Activated CD8-positive, alpha-beta T cell treated with anti-CD3 and anti-CD28 coated beads for 36 hours (primary cell): ENCODE measurements at regions not wholly inside any gene's neighbourhood (a gene's known extent, or its start where the extent isn't known, plus 50 kb on each side); places are given as distances from the start of the nearest gene placed in this dataset.

Experiments used
- ATAC-seq: fragments of 200-7000 bp; cut with Tn5 transposase; one replicate; pipeline ENCODE4 v1.10.0; 2021; ENCODE audit warnings: mild to moderate bottlenecking, moderate library complexity
- CTCF ChIA-PET: fragments of 350-600 bp; sonication (Branson Sonifier 250); formaldehyde crosslinking; loops from one replicate; lab custom pipeline; 2021; ENCODE audit warnings: antibody characterized with exemption; lab: Charles Lee
- POLR2A ChIA-PET: fragments of 350-600 bp; sonication (Branson Sonifier 250); formaldehyde crosslinking; loops from one replicate; lab custom pipeline; 2021; ENCODE audit warnings: antibody characterized with exemption; lab: Charles Lee
- DNase-seq: peaks from one replicate; pipeline ENCODE4 v3.0.0-alpha.2; 2020
- H3K27ac Mint-ChIP-seq: one replicate; pipeline ENCODE4 v1.8.0; 2021; ENCODE audit warnings: mild to moderate bottlenecking, mixed read lengths
- H3K27me3 Mint-ChIP-seq: one replicate; pipeline ENCODE4 v1.8.0; 2021; ENCODE audit warnings: mixed read lengths
- H3K36me3 Mint-ChIP-seq: one replicate; pipeline ENCODE4 v1.8.0; 2021; ENCODE audit warnings: low read depth, mixed read lengths
- H3K4me1 Mint-ChIP-seq: one replicate; pipeline ENCODE4 v1.8.0; 2021; ENCODE audit warnings: low read depth, mixed read lengths
- H3K4me3 Mint-ChIP-seq: one replicate; pipeline ENCODE4 v1.8.0; 2021; ENCODE audit warnings: mild to moderate bottlenecking, moderate library complexity, mixed read lengths
- H3K9me3 Mint-ChIP-seq: one replicate; pipeline ENCODE4 v1.8.0; 2021; ENCODE audit warnings: mixed read lengths
- CTCF ChIP-seq: fragments of 200-600 bp; IDR thresholded peaks from one replicate; pipeline ENCODE4 v1.8.0; 2022; ENCODE audit warnings: antibody characterized with exemption, mild to moderate bottlenecking
- intact Hi-C: fragments of 100-400 bp; cut with micrococcal nuclease; formaldehyde crosslinking; loops from one replicate; pipeline ENCODE4 v1.10.0; 2022

GRCh38 chr18:78425019-78425412 is 554.6 kb upstream of the SALL3 start:
- Mint-ChIP-seq H3K4me3 (no peak overlapping the region), H3K36me3 (no peaks in the 10 kb centered on the region), H3K27ac (no peak overlapping the region), H3K9me3 (no peaks in the 10 kb centered on the region), H3K4me1 (no peaks in the 10 kb centered on the region), H3K27me3 (peaks cover 2% of the 10 kb centered on the region)
- ATAC-seq (no peak), DNase-seq (no peak)
- intact Hi-C loops: no loop called here
- CTCF ChIA-PET: no interaction called here
- TF ChIP-seq CTCF: no peak
- POLR2A ChIA-PET: no interaction called here

GRCh38 chr18:78427081-78427480 is 552.5 kb upstream of the SALL3 start:
- CTCF ChIA-PET: no interaction called here
- no peaks in the 10 kb centered on the region for H3K36me3 Mint-ChIP-seq
- no peak for ATAC-seq
- H3K27ac Mint-ChIP-seq: no peak overlapping the region
- no peak for TF ChIP-seq CTCF
- no peak for DNase-seq
- H3K9me3 Mint-ChIP-seq: no peaks in the 10 kb centered on the region
- POLR2A ChIA-PET: no interaction called here
- H3K4me3 Mint-ChIP-seq: no peak overlapping the region
- no peaks in the 10 kb centered on the region for H3K4me1 Mint-ChIP-seq
- intact Hi-C loops: no loop called here
- no peaks in the 10 kb centered on the region for H3K27me3 Mint-ChIP-seq

- no peaks in the 10 kb centered on the region for H3K9me3 Mint-ChIP-seq
- DNase-seq: no peak
- H3K27ac Mint-ChIP-seq: no peak overlapping the region
- no peak overlapping the region for H3K4me3 Mint-ChIP-seq
- H3K4me1 Mint-ChIP-seq: no peaks in the 10 kb centered on the region
- intact Hi-C loops: no loop called here
- ATAC-seq: no peak
- TF ChIP-seq CTCF: no peak
- ChIA-PET POLR2A (no interaction called here), CTCF (no interaction called here)
- H3K27me3 Mint-ChIP-seq: peaks cover 2% of the 10 kb centered on the region
- no peaks in the 10 kb centered on the region for H3K36me3 Mint-ChIP-seq
These were observed 550.2 kb upstream of the SALL3 start for GRCh38 chr18:78429127-78430108.

GRCh38 chr18:78430131-78430758 is 549.4 kb upstream of the SALL3 start:
- Mint-ChIP-seq H3K27me3 (peaks cover 2% of the 10 kb centered on the region), H3K4me3 (no peak overlapping the region), H3K4me1 (no peaks in the 10 kb centered on the region), H3K36me3 (no peaks in the 10 kb centered on the region), H3K27ac (no peak overlapping the region), H3K9me3 (no peaks in the 10 kb centered on the region)
- ChIA-PET CTCF (no interaction called here), POLR2A (no interaction called here)
- no peak for DNase-seq
- intact Hi-C loops: no loop called here
- no peak for TF ChIP-seq CTCF
- no peak for ATAC-seq

- TF ChIP-seq CTCF: no peak
- no peaks in the 10 kb centered on the region for H3K36me3 Mint-ChIP-seq
- ATAC-seq (no peak), DNase-seq (no peak)
- H3K4me1 Mint-ChIP-seq: no peaks in the 10 kb centered on the region
- no peaks in the 10 kb centered on the region for H3K9me3 Mint-ChIP-seq
- POLR2A ChIA-PET: no interaction called here
- CTCF ChIA-PET: no interaction called here
- H3K27ac Mint-ChIP-seq: no peak overlapping the region
- intact Hi-C loops: no loop called here
- peaks cover 2% of the 10 kb centered on the region for H3K27me3 Mint-ChIP-seq
- H3K4me3 Mint-ChIP-seq: no peak overlapping the region
These were observed 548.0 kb upstream of the SALL3 start for GRCh38 chr18:78431606-78432005.
